IPS DF 6.9 (cell line): ENCODE measurements at regions not wholly inside any gene's neighbourhood (a gene's known extent, or its start where the extent isn't known, plus 50 kb on each side); places are given as distances from the start of the nearest gene placed in this dataset.

Source experiments
- DNase-seq: peaks from one replicate; pipeline ENCODE4 v3.0.0-alpha.2; 2013; ENCODE audit warnings: low read depth, low spot score
- H3K27ac ChIP-seq: one replicate; pipeline ENCODE4 v1.5.1; 2013; ENCODE audit warnings: low read length, control low read depth
- H3K27me3 ChIP-seq: 2 replicates; pipeline ENCODE4 v1.6.1; 2013; ENCODE audit warnings: mild to moderate bottlenecking, low read length; ENCODE audit not compliant: control insufficient read depth, insufficient read depth
- H3K36me3 ChIP-seq: 2 replicates; pipeline ENCODE4 v1.6.1; 2013; ENCODE audit warnings: low read length; ENCODE audit not compliant: control insufficient read depth, insufficient read depth
- H3K4me1 ChIP-seq: 2 replicates; pipeline ENCODE4 v1.6.1; 2013; ENCODE audit warnings: low read length; ENCODE audit not compliant: control insufficient read depth, insufficient read depth
- H3K4me3 ChIP-seq: 2 replicates; pipeline ENCODE4 v1.5.1; 2013; ENCODE audit warnings: mild to moderate bottlenecking, low read length
- H3K9me3 ChIP-seq: 2 replicates; pipeline ENCODE4 v1.6.1; 2013; ENCODE audit warnings: low read length, inconsistent platforms; ENCODE audit not compliant: control insufficient read depth, insufficient read depth
- WGBS: extraction: QIAGEN DNeasy Blood & Tissue Kit; methylation state at CpG from one replicate; pipeline ENCODE4 v1.1.7; 2013; ENCODE audit warnings: mixed read lengths, missing lambda C conversion rate; ENCODE audit not compliant: insufficient read length, insufficient coverage; 5-methylcytosine and 5-hydroxymethylcytosine counted together

GRCh38 chr5:118533923-118534322 is 454.4 kb downstream of the DTWD2 start:
- no peak for DNase-seq
- Histone ChIP-seq H3K4me3 (no peak overlapping the region), H3K27me3 (no peaks in the 10 kb centered on the region), H3K36me3 (no peaks in the 10 kb centered on the region), H3K4me1 (no peaks in the 10 kb centered on the region), H3K27ac (no peak overlapping the region), H3K9me3 (no peaks in the 10 kb centered on the region)
- no CpG with 5 or more reads among the region's 2 CpGs for WGBS

GRCh38 chr5:118533156-118533555 is 455.2 kb downstream of the DTWD2 start:
- H3K4me1 ChIP-seq: no peaks in the 10 kb centered on the region
- H3K9me3 ChIP-seq: no peaks in the 10 kb centered on the region
- WGBS: no CpG with 5 or more reads among the region's 3 CpGs
- H3K27ac ChIP-seq: no peak overlapping the region
- H3K4me3 ChIP-seq: no peak overlapping the region
- no peaks in the 10 kb centered on the region for H3K27me3 ChIP-seq
- DNase-seq: no peak
- no peaks in the 10 kb centered on the region for H3K36me3 ChIP-seq

- H3K4me3 ChIP-seq: no peak overlapping the region
- H3K4me1 ChIP-seq: no peaks in the 10 kb centered on the region
- WGBS: no CpG with 5 or more reads among the region's 1 CpG
- DNase-seq: no peak
- H3K9me3 ChIP-seq: no peaks in the 10 kb centered on the region
- H3K27ac ChIP-seq: no peak overlapping the region
- H3K27me3 ChIP-seq: no peaks in the 10 kb centered on the region
- H3K36me3 ChIP-seq: no peaks in the 10 kb centered on the region
Measured at GRCh38 chr5:118531276-118531675, 457.1 kb downstream of the DTWD2 start.

GRCh38 chr5:118529361-118530144 is 458.8 kb downstream of the DTWD2 start:
- Histone ChIP-seq H3K27ac (no peak overlapping the region), H3K27me3 (no peaks in the 10 kb centered on the region), H3K9me3 (no peaks in the 10 kb centered on the region), H3K4me3 (no peak overlapping the region), H3K4me1 (peaks cover 1% of the 10 kb centered on the region; the same call in 1 of the 2 replicates), H3K36me3 (no peaks in the 10 kb centered on the region)
- DNase-seq: no peak
- WGBS: no CpG with 5 or more reads among the region's 7 CpGs

GRCh38 chr5:118522626-118523025 is 465.7 kb downstream of the DTWD2 start:
- H3K9me3 ChIP-seq: no peaks in the 10 kb centered on the region
- H3K27me3 ChIP-seq: no peaks in the 10 kb centered on the region
- peaks cover 1% of the 10 kb centered on the region; the same call in 1 of the 2 replicates for H3K4me1 ChIP-seq
- H3K27ac ChIP-seq: no peak overlapping the region
- no peaks in the 10 kb centered on the region for H3K36me3 ChIP-seq
- no peak for DNase-seq
- H3K4me3 ChIP-seq: no peak overlapping the region

DNA sequence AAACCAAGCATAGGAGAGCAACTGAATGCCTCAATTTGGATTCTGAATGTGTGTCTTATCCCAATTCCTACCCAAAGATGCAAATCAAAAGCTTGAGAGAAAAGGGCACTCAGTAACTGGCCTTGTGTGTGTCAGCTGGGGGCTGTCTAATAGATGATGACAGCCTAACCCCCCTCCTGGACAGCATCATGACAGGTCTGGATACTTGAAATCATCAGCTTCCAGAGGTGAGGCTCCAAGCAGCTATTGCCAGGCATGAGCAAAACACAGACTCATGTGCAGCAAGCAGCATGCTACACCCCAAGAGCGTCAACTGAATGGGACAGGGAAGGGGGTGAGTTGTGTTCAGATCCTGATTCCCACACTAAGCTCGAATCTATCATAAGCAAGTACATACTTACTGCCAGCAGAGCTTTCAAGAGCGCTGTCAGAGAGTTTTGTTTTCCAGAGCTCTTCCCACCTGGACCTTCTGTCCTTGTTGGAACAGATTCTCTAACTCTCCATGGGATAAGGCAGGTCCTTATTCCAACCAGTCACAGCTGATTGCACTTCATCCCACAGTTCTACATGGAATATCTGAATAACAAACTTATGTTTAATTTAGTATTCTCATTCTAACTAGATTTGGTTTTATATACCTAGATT is 467.5 kb downstream of the DTWD2 start:
- WGBS: no CpG with 5 or more reads among the region's 3 CpGs
- no peak for DNase-seq
- no peaks in the 10 kb centered on the region for H3K36me3 ChIP-seq

DNA sequence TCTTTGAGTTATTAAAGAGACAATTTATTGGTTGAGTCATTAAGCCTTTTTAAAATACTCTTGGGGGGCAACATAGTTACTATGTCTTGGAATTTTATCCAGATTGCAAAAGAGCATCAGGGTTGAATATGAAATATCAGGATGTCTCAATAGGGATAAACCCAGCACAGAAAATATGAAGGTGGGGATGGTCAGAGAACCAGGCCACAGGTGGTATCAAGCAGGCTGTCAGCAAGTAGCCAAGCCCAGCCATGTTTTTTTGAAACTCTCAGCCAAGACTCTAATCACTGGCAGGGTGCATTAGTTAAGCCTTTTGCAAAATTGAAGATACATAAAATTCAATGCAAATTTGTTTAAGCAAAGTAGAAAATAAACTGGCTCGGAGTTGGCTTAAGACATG is 468.9 kb downstream of the DTWD2 start:
- Histone ChIP-seq H3K27me3 (no peaks in the 10 kb centered on the region), H3K9me3 (no peaks in the 10 kb centered on the region), H3K4me1 (no peaks in the 10 kb centered on the region)

More for the DNA sequence above, 467.5 kb downstream of the DTWD2 start:
- Histone ChIP-seq H3K27me3 (no peaks in the 10 kb centered on the region), H3K4me3 (no peak overlapping the region), H3K27ac (no peak overlapping the region), H3K4me1 (no peaks in the 10 kb centered on the region), H3K9me3 (no peaks in the 10 kb centered on the region)

GRCh38 chr5:118518720-118519119 is 469.6 kb downstream of the DTWD2 start:
- H3K4me1 ChIP-seq: no peaks in the 10 kb centered on the region
- no CpG with 5 or more reads among the region's 3 CpGs for WGBS
- no peaks in the 10 kb centered on the region for H3K9me3 ChIP-seq
- DNase-seq: no peak
- no peak overlapping the region for H3K27ac ChIP-seq
- no peak overlapping the region for H3K4me3 ChIP-seq
- no peaks in the 10 kb centered on the region for H3K36me3 ChIP-seq
- no peaks in the 10 kb centered on the region for H3K27me3 ChIP-seq

More for the DNA sequence above, 468.9 kb downstream of the DTWD2 start:
- Histone ChIP-seq H3K36me3 (no peaks in the 10 kb centered on the region), H3K27ac (no peak overlapping the region), H3K4me3 (no peak overlapping the region)
- DNase-seq: no peak
- no CpG with 5 or more reads among the region's 1 CpG for WGBS

- H3K36me3 ChIP-seq: no peaks in the 10 kb centered on the region
- DNase-seq: no peak
- no peak overlapping the region for H3K27ac ChIP-seq
- WGBS: no CpG with 5 or more reads among the region's 1 CpG
- H3K27me3 ChIP-seq: no peaks in the 10 kb centered on the region
- H3K9me3 ChIP-seq: no peaks in the 10 kb centered on the region
- H3K4me1 ChIP-seq: no peaks in the 10 kb centered on the region
- no peak overlapping the region for H3K4me3 ChIP-seq
Measured at GRCh38 chr5:118511846-118512245, 476.5 kb downstream of the DTWD2 start.

- Histone ChIP-seq H3K36me3 (no peaks in the 10 kb centered on the region), H3K27ac (no peak overlapping the region), H3K4me1 (no peaks in the 10 kb centered on the region), H3K27me3 (no peaks in the 10 kb centered on the region), H3K4me3 (no peak overlapping the region), H3K9me3 (no peaks in the 10 kb centered on the region)
- DNase-seq: no peak
- no CpG with 5 or more reads among the region's 4 CpGs for WGBS
Measured at GRCh38 chr5:118506217-118506852, 482.0 kb downstream of the DTWD2 start.
